AG04449 (cell line): ENCODE measurements at regions not wholly inside any gene's neighbourhood (a gene's known extent, or its start where the extent isn't known, plus 50 kb on each side); places are given as distances from the start of the nearest gene placed in this dataset.

Experiments
- CTCF ChIA-PET: fragments of 350-600 bp; formaldehyde crosslinking; extraction: SDS; loops from one replicate; lab custom pipeline; 2021; ENCODE audit warnings: antibody characterized with exemption; lab: Yijun Ruan, JAX
- POLR2A ChIA-PET: fragments of 400-600, 350-600 bp; formaldehyde crosslinking; extraction: SDS; loops from one replicate; lab custom pipeline; 2020; ENCODE audit warnings: antibody characterized with exemption, inconsistent platforms; lab: Yijun Ruan, JAX
- DNase-seq: peaks from one replicate; pipeline ENCODE4 v3.0.0-alpha.2; 2010; ENCODE audit warnings: low read depth, low spot score
- H3K4me3 ChIP-seq: 2 replicates; pipeline ENCODE4 v1.5.1; 2011; ENCODE audit warnings: low read depth, mild to moderate bottlenecking, control low read depth, low read length
- TF ChIP-seq, protein P1 (sequence below): IDR thresholded peaks from one replicate; pipeline ENCODE4 v1.5.1; 2011; ENCODE audit warnings: mild to moderate bottlenecking, moderate library complexity, low read length, control low read depth, inconsistent platforms; ENCODE audit not compliant: insufficient read depth; ENCODE audit errors: missing control alignments

DNA sequence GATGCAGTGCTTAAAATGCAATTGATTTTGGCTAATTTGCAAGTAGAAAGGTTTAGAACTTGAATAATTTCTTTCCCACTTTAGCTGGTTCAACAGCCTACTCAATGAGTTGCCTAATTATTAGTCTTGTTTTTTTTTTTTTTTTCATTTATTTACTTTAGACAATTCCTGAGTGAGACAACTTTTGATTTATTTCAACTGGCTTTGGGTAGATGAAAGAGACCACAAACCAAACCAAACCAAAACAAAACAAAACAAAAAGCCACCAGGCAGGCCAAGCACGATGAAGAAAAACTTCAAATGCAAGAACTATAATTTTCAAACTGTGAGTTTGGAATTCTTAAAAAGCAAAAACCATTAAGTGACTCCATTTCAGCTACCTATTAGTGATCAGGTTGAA lies 469.9 kb downstream of the GBE1 start:
- POLR2A ChIA-PET, result no interaction called here
- TF ChIP-seq, protein P1, sequence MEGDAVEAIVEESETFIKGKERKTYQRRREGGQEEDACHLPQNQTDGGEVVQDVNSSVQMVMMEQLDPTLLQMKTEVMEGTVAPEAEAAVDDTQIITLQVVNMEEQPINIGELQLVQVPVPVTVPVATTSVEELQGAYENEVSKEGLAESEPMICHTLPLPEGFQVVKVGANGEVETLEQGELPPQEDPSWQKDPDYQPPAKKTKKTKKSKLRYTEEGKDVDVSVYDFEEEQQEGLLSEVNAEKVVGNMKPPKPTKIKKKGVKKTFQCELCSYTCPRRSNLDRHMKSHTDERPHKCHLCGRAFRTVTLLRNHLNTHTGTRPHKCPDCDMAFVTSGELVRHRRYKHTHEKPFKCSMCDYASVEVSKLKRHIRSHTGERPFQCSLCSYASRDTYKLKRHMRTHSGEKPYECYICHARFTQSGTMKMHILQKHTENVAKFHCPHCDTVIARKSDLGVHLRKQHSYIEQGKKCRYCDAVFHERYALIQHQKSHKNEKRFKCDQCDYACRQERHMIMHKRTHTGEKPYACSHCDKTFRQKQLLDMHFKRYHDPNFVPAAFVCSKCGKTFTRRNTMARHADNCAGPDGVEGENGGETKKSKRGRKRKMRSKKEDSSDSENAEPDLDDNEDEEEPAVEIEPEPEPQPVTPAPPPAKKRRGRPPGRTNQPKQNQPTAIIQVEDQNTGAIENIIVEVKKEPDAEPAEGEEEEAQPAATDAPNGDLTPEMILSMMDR, result no peak
- DNase-seq, result no peak
- H3K4me3 ChIP-seq, result no peak overlapping the region
- CTCF ChIA-PET, result interaction anchor here (0.7 kb wide), 1 partner anchor 9 kb away, joined by 3 read pairs; no protein-coding TSS in a partner anchor

DNA sequence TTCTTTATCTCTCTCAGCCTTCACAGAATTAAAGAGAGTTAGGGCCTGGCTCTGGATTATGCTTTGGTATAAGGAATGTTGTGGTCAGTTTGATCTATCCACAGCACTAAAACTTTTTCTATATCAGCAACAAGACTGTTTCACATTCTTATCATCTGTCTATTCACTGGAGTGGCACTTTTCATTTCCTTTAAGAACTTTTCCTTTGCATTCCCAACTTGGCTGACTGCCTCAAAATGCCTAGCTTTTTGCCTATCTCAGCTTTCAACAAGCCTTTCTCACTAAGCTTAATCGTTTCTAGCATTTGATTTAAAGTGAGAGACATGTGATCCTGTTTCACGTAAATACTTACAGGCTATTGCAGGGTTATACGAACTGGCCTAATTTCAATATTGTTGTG lies 471.8 kb downstream of the GBE1 start:
- no peak overlapping the region for H3K4me3 ChIP-seq
- ChIA-PET CTCF (interaction anchor here (0.7 to 1.3 kb wide), 2 partner anchors 12 to 13 kb away, joined by 3 read pairs; no protein-coding TSS in a partner anchor), POLR2A (no interaction called here)
- DNase-seq, result no peak
- TF ChIP-seq, protein P1, result no peak

DNA sequence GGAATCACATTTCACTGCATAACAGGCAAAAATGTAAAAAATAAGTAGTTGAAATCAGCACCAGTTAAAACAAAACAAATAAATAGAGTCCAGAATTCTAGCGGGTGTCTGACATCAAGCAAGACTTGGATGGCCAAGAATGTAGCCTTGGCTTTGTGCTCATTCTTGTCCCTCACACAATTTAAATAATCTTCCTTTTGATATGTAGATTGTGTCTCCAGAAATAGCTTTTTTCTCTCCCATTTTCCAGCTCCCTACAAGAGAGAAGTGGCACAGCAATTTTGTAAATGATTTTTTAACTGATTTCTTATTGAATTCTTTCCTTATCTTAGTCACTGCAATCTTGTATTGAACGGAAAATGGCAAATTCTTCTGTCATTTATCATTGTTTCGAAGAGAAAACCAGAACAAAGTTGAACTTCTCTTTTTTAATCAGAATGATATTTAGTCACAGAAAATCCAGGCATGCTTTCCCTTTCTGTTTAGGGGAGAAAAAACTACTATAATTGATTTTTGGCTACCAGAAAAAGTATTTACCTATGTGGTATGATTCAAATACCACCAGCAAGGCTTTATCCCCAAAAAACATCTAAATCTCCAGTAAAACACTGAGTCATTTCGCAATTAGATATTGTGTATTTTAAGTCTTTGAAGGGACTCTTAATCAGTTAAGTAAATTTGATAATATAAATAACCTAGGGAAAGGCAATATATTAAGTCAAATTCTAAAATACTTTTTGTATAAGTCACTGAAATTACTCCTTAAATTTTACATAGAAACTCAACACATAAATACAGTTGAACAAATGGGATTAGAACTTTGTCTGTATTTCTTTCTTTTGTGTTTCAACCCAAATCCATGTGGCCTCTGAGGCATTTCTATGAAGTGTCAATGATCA lies 481.7 kb downstream of the GBE1 start:
- TF ChIP-seq, protein P1, result no peak
- DNase-seq, result no peak
- POLR2A ChIA-PET, result no interaction called here
- no peak overlapping the region for H3K4me3 ChIP-seq
- CTCF ChIA-PET, result no interaction called here

DNA sequence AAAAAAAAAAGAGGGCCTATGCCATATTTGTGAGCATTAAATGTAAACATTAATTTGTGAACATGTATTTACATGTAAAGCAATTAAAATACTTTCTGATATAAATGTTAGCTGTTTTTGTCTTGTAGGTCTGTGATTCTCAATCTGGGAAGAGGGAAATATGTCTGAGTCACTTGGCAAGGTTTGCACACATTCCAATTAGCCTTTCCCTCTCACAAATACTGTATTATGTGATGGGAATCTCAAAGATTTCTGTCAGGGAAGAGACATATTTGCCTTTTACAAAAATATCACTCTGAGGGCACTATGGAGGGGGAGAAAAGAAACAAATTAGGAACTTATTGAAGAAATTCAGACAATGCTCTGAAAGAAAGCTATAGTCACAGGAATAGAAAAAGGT lies 483.6 kb downstream of the GBE1 start:
- CTCF ChIA-PET, result interaction anchor here (0.6 kb wide), 1 partner anchor 46 kb away, joined by 3 read pairs; no protein-coding TSS in a partner anchor
- POLR2A ChIA-PET, result no interaction called here
- TF ChIP-seq, protein P1, result no peak
- DNase-seq, result peak; percentile 12
- H3K4me3 ChIP-seq, result no peak overlapping the region

DNA sequence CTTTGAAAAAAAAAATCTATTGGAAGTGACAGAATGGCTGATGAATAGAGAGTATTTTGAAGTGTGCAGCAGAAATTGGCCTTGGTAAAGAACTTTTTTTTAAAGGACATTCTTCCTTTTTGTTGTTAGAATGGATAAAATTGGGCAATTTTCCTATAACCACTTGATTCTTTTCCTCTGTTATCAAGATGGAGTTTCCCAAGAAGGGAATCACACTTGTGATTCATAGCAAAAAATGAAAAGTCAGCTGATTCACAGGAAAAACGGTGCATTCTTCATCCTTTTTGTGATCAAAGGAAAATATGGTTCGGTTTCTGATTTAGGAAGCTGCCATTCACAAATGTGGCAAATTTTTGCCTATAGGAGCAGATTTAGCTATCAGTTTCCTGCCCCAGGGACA lies 486.8 kb downstream of the GBE1 start:
- no peak for DNase-seq
- no peak overlapping the region for H3K4me3 ChIP-seq
- POLR2A ChIA-PET, result no interaction called here
- TF ChIP-seq, protein P1, result no peak
- CTCF ChIA-PET, result interaction anchor here (1.5 kb wide), 1 partner anchor 26 kb away, joined by 3 read pairs; no protein-coding TSS in a partner anchor

DNA sequence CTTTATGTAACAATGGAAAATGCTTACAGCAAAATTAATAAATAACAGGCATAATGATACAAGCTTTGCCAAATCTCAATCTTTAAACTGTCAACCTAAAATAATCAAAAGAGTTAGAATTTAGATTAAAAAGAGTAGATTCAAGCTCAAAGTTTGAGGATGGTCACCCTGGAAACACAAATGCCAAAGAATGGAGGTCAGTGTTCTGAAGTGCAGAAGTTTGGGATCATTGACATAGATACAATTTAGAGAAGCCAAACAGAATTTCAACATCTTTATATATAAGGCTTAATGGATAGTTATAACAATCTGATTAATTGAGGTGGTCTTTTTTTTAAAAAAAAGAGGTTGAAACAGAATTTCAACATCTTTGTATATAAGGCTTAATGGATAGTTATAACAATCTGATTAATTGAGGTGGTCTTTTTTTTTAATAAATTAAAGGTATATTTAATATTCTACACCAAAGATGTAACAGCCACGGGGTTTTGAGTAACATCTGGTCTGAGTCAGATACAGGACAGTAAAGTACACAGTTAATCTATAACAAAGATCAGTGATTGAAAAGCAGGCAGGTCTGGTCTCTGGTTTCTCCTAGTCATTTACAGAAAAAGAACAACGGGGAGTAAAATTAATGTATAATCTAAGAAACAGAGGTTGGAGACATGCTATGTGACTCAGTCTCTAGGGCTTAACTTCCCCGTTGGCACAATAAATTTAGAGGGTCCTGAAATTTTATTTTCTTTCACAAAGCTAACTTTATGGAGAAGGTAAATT lies 490.7 kb downstream of the GBE1 start:
- CTCF ChIA-PET, result no interaction called here
- POLR2A ChIA-PET, result no interaction called here
- no peak for DNase-seq
- TF ChIP-seq, protein P1, result no peak
- no peak overlapping the region for H3K4me3 ChIP-seq
